Brain microvascular endothelial cell (primary cell): ENCODE measurements at regions not wholly inside any gene's neighbourhood (a gene's known extent, or its start where the extent isn't known, plus 50 kb on each side); places are given as distances from the start of the nearest gene placed in this dataset.
"Not testable (repeated sequence)": the region's sequence is repeated elsewhere in the genome, so short reads cannot be mapped to it uniquely, and the experiment has no call there.

Experiments used
- DNase-seq: peaks from one replicate; pipeline ENCODE4 v3.0.0-alpha.2; 2020
- H3K27ac ChIP-seq: fragments of 250-450 bp; sonication (Bioruptor Pico); 2 replicates; pipeline ENCODE4 v1.5.1; 2020; ENCODE audit warnings: mild to moderate bottlenecking, moderate library complexity
- H3K27me3 ChIP-seq: fragments of 250-450 bp; sonication (Bioruptor Pico); replicated peaks from 2 replicates; pipeline ENCODE4 v1.5.1; 2020; ENCODE audit warnings: mild to moderate bottlenecking
- H3K36me3 ChIP-seq: fragments of 250-450 bp; sonication (Bioruptor Pico); replicated peaks from 2 replicates; pipeline ENCODE4 v1.5.1; 2020; ENCODE audit warnings: mild to moderate bottlenecking
- H3K4me3 ChIP-seq: 2 replicates; pipeline ENCODE4 v1.5.1; 2011; ENCODE audit warnings: low read depth, mild to moderate bottlenecking, control low read depth, low read length, moderate library complexity
- CTCF ChIP-seq: IDR thresholded peaks from 2 replicates; pipeline ENCODE4 v1.5.1; 2011; ENCODE audit warnings: low read depth, mild to moderate bottlenecking, moderate library complexity, low read length, control low read depth, inconsistent platforms; ENCODE audit errors: missing control alignments
- in situ Hi-C: cut with HindIII; loops from 2 replicates; pipeline ENCODE4 v1.10.0; 2017; ENCODE audit warnings: low sequenced_read_pairs, low pct_ligation_motif_present

- no peaks in the 10 kb centered on the region for H3K36me3 ChIP-seq
- DNase-seq: no peak
- H3K27ac ChIP-seq: no peak overlapping the region
- in situ Hi-C loops: no loop called here
- TF ChIP-seq CTCF: no peak
- H3K27me3 ChIP-seq: no peaks in the 10 kb centered on the region
- H3K4me3 ChIP-seq: no peak overlapping the region
Measured at GRCh38 chr12:114164351-114164750, 198.2 kb upstream of the RBM19 start.

- in situ Hi-C loops: no loop called here
- Histone ChIP-seq H3K4me3 (no peak overlapping the region), H3K36me3 (no peaks in the 10 kb centered on the region), H3K27ac (no peak overlapping the region), H3K27me3 (no peaks in the 10 kb centered on the region)
- no peak for TF ChIP-seq CTCF
- DNase-seq: peak; percentile 14
Measured at GRCh38 chr12:114163771-114164170, 197.6 kb upstream of the RBM19 start.

- Histone ChIP-seq H3K4me3 (no peak overlapping the region), H3K27ac (no peak overlapping the region), H3K36me3 (no peaks in the 10 kb centered on the region), H3K27me3 (no peaks in the 10 kb centered on the region)
- in situ Hi-C loops: no loop called here
- DNase-seq: no peak
- no peak for TF ChIP-seq CTCF
Measured at GRCh38 chr12:114160445-114160844, 194.3 kb upstream of the RBM19 start.

- H3K36me3 ChIP-seq: no peaks in the 10 kb centered on the region
- no peaks in the 10 kb centered on the region for H3K27me3 ChIP-seq
- no peak overlapping the region for H3K27ac ChIP-seq
- in situ Hi-C loops: no loop called here
- no peak for TF ChIP-seq CTCF
- H3K4me3 ChIP-seq: no peak overlapping the region
- DNase-seq: no peak
Measured at GRCh38 chr12:114152890-114153289, 186.8 kb upstream of the RBM19 start.

GRCh38 chr12:114152066-114152465 lies 185.9 kb upstream of the RBM19 start:
- DNase-seq: no peak
- in situ Hi-C loops: no loop called here
- no peak overlapping the region for H3K4me3 ChIP-seq

GRCh38 chr12:114150584-114150983 lies 184.5 kb upstream of the RBM19 start:
- H3K4me3 ChIP-seq, DNase-seq, in situ Hi-C loops, H3K27me3 ChIP-seq, H3K27ac ChIP-seq, H3K36me3 ChIP-seq: not testable (repeated sequence)

More at GRCh38 chr12:114152066-114152465, 185.9 kb upstream of the RBM19 start:
- no peaks in the 10 kb centered on the region for H3K27me3 ChIP-seq
- H3K27ac ChIP-seq: no peak overlapping the region
- no peak for TF ChIP-seq CTCF
- H3K36me3 ChIP-seq: no peaks in the 10 kb centered on the region
